ENCODE measurements at regions not wholly inside any gene's neighbourhood (a gene's known extent, or its start where the extent isn't known, plus 50 kb on each side); places are given as distances from the start of the nearest gene placed in this dataset.

DNA sequence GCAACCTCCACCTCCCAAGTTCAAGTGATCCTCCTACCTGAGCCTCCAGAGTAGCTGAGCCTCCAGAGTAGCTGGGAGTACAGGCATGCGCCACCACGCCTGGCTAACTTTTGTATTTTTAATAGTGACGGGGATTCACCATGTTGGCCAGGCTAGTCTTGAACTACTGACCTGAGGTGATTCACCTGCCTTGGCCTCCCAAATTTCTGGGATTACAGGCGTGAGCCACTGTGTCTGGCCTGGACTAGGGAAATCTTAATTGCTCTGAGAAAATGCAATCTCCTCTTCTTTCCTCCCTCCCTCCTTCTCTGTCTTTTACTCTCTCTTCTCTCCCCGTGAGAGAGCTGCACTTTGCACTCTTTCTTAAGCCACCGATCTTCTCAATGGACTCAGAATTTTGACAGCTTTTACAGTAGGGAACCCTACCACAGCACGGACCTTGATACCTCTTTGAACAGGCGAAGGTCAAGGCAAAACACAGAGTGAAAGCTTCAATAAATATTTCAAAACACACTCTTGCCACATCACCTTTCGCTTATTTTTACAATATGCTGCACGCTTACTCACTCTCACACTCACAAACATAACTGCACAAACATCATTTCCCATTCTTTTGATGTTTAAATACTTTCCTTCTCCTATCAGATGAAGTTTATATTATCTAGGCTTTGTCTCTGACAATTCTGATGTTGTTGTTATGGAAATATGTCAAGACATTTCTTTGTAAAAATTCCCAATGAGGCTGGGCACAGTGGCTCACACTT is 173.4 kb upstream of the NRP1 start:
- Histone ChIP-seq H3K27me3 (no peaks in the 10 kb centered on the region), H3K4me1 (no peaks in the 10 kb centered on the region), H3K9me3 (no peaks in the 10 kb centered on the region), H3K27ac (no peak overlapping the region), H3K36me3 (no peaks in the 10 kb centered on the region), H3K4me3 (no peak overlapping the region)
- TF ChIP-seq, protein P1, sequence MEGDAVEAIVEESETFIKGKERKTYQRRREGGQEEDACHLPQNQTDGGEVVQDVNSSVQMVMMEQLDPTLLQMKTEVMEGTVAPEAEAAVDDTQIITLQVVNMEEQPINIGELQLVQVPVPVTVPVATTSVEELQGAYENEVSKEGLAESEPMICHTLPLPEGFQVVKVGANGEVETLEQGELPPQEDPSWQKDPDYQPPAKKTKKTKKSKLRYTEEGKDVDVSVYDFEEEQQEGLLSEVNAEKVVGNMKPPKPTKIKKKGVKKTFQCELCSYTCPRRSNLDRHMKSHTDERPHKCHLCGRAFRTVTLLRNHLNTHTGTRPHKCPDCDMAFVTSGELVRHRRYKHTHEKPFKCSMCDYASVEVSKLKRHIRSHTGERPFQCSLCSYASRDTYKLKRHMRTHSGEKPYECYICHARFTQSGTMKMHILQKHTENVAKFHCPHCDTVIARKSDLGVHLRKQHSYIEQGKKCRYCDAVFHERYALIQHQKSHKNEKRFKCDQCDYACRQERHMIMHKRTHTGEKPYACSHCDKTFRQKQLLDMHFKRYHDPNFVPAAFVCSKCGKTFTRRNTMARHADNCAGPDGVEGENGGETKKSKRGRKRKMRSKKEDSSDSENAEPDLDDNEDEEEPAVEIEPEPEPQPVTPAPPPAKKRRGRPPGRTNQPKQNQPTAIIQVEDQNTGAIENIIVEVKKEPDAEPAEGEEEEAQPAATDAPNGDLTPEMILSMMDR (IDR thresholded peaks at IDR 0.05) = no peak
- TF ChIP-seq POLR2A (IDR thresholded peaks at IDR 0.05) = no peak
- no peak for DNase-seq

DNA sequence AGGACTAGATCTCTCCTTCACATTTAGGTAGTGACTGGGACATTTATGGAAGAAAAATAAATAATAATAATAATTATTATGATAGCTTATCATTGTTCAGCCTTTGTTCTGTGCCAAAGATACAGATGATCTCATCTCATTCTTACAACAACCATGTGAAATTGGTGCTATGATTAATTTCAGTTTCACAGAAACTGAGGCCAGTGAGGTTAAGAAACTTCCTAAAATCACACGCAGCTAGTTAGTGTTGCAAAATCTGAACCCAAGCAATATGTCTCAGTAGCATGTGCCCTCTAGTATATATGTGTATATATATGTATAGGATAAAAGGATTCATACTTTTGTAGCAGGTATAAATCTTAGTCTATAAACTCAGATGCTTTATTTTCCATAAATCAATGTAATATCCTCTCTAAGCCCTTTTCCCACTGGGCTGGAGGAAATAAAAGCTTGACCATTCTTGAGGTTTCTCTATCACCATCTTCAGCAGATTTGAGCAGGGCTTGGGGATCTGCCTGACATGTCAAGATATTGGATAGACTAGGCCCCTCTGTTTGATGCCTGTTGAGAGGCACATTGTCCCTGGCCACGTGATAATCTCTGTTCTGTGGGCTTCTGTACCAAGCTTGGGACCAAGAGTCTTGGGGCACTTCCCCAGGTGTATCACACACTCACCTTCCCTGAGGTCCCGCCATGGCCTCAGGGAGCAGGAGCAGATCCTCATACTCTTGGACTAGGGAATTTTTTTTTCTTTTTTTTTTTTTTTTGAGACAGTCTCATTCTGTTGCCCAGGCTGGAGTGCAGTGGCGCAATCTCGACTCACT is 172.6 kb upstream of the NRP1 start:
- Histone ChIP-seq H3K9me3 (no peaks in the 10 kb centered on the region), H3K36me3 (no peaks in the 10 kb centered on the region), H3K4me3 (no peak overlapping the region), H3K27ac (no peak overlapping the region), H3K4me1 (no peaks in the 10 kb centered on the region), H3K27me3 (no peaks in the 10 kb centered on the region)
- DNase-seq = no peak
- TF ChIP-seq POLR2A (IDR thresholded peaks at IDR 0.05) = no peak
- TF ChIP-seq, protein P1 (IDR thresholded peaks at IDR 0.05) = no peak

DNA sequence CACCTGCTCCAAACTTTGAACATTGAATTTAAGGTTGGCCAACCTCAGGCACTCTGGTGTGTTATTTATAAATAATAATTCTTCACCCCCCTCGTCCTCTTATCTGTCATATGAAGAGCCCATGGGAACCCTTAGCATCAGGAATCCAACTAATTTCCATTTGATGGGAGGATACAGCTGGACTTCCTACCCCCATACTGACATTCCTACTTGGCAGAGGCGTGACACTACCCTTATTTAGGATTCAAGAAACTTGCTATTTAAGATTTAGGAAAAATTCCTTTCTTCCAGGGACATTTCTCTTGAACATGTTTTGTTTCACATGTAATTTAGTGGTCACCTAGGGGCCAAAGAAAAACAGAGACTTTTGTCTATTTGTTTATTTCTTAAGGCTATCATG is 171.9 kb upstream of the NRP1 start:
- H3K27ac ChIP-seq = no peak overlapping the region

DNA sequence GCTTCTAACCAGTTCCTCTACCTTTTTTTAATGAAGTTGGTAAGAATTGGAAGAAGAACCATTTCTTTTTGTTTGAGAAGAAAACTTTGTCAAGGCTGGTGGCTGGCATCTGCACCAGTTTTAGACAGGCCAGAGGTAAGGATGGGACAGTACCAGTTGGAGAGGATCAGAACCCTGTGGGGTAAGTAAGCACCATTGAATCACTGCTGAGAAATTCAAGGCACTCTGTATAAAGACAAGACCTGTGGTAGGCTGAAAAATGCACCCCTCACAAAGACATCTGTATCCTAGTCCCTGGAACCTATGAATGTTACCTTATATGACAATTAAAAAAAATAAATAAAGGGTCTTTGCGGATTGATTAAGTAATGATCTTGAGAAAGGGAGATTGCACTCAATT is 166.7 kb upstream of the NRP1 start:
- no peaks in the 10 kb centered on the region for H3K36me3 ChIP-seq
- no peak for DNase-seq
- no peaks in the 10 kb centered on the region for H3K9me3 ChIP-seq
- H3K27ac ChIP-seq = no peak overlapping the region
- TF ChIP-seq, protein P1 (IDR thresholded peaks at IDR 0.05) = no peak
- TF ChIP-seq POLR2A (IDR thresholded peaks at IDR 0.05) = no peak
- H3K4me3 ChIP-seq = no peak overlapping the region
- H3K4me1 ChIP-seq = no peaks in the 10 kb centered on the region
- no peaks in the 10 kb centered on the region for H3K27me3 ChIP-seq

More for the DNA sequence above, 171.9 kb upstream of the NRP1 start:
- Histone ChIP-seq H3K4me3 (no peak overlapping the region), H3K27me3 (no peaks in the 10 kb centered on the region), H3K36me3 (no peaks in the 10 kb centered on the region), H3K4me1 (no peaks in the 10 kb centered on the region), H3K9me3 (no peaks in the 10 kb centered on the region)
- no peak for DNase-seq
- TF ChIP-seq, protein P1 (IDR thresholded peaks at IDR 0.05) = no peak

DNA sequence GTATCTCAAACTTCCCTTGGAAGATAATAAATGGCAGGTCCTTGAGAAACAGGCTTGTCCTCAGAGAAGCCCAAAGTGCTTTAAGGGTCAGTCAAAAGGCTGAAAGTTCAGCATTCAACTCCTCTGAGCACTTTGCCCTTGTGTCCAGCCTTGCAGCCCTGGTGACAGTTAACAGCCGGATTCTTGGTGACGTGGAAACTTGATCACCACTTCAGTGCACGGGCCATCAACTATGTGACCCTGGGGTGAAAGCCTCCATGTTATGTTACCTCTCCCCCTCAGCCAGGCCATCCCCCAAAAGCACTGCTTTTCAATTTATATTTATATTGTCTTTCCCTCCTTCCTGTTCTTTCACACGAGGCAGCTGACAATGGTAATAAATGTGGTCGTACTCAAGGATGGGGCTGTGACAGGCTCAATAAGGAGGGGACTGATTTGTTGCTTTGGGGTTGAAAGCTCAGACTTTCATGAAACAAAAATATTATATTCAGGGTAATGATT is 164.0 kb upstream of the NRP1 start:
- H3K36me3 ChIP-seq = no peaks in the 10 kb centered on the region
- no peak for TF ChIP-seq POLR2A (IDR thresholded peaks at IDR 0.05)
- TF ChIP-seq, protein P1 (IDR thresholded peaks at IDR 0.05) = no peak

More for the DNA sequence above, 164.0 kb upstream of the NRP1 start:
- Histone ChIP-seq H3K27ac (no peak overlapping the region), H3K27me3 (no peaks in the 10 kb centered on the region), H3K4me3 (no peak overlapping the region), H3K9me3 (no peaks in the 10 kb centered on the region), H3K4me1 (no peaks in the 10 kb centered on the region)
- DNase-seq = no peak
